NCI-H128 (cell line): ENCODE measurements at regions not wholly inside any gene's neighbourhood (a gene's known extent, or its start where the extent isn't known, plus 50 kb on each side); places are given as distances from the start of the nearest gene placed in this dataset.
"Not testable (repeated sequence)": the region's sequence is repeated elsewhere in the genome, so short reads cannot be mapped to it uniquely, and the experiment has no call there.

Experiments used
- DNase-seq: peaks from one replicate; lab custom pipeline; 2025; ENCODE audit not compliant: unreplicated experiment; lab: John Stamatoyannopoulos, UW

GRCh38 chr4:75422998-75423397 lies 91.2 kb downstream of the RCHY1 start:
- DNase-seq: no peak

GRCh38 chr4:75412746-75413145 lies 101.5 kb downstream of the RCHY1 start:
- no peak for DNase-seq

DNA sequence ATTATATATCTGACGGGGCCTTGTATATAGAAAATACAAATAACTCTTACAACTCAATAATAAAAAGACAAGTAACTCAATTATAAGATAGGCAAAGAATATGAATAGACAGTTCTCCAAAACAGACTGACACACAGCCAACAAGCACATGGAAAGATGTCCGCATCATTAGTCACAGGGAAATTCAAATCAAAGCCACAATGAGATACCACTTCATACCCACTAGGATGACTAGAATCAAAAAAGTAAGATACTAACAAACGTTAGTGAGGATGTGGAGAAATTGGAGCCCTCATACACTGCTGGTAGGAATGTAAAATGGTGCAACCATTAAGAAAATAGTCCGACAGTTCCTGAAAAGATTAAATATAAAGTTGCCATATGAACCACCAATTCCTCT lies 115.7 kb downstream of the RCHY1 start:
- DNase-seq: no peak

DNA sequence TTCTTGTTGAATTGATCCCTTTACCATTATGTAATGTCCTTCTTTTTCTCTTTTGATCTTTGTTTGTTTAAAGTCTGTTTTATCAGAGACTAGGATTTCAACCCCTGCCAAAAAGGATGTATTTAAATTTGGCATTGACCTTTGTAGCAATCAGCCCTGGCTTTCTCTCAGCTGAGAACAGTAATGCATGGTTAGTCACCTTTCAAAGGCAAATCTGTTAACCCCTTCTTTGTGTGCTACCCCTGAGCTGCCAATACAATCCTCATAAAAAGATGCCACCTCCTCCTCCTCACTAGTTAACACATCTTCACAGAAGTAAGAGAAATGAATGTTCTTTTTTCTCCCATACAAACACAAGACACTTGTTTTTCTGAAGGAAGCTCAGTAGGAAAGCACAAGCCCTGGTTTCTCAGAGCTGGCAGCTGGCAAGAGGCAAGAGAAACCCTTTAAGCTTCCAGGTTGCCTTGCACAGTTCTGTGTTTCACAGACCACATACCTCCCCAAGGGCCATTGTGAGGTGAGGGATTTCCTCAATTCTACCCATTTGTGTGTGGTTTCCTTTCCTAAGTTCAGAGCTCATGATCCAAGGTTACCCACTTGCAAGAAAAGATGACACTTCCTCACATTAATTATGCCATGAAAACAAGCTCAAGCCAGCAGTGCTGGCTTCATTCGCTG lies 122.6 kb downstream of the RCHY1 start:
- DNase-seq: no peak

DNA sequence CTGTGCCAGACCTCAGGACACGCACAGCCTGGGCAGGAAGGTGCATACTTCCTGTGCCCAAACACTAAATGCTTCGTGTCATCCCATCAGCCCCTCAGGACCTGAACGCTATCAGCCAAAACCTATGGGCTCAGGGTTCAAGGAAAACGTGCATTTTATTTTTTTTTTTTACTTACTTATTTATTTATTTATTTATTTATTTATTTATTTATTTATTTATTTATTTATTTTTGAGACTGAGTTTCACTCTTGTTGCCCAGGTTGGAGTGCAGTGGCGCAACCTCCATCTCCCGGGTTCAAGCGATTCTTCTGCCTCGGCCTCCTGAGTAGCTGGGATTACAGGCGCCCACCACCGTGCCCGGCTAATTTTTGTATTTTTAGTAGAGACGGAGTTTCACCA lies 127.8 kb downstream of the RCHY1 start:
- DNase-seq: not testable (repeated sequence)

GRCh38 chr4:75385106-75385505 lies 129.1 kb downstream of the RCHY1 start:
- no peak for DNase-seq

- DNase-seq: no peak
Measured at GRCh38 chr4:75376543-75376942, 137.7 kb downstream of the RCHY1 start.

DNA sequence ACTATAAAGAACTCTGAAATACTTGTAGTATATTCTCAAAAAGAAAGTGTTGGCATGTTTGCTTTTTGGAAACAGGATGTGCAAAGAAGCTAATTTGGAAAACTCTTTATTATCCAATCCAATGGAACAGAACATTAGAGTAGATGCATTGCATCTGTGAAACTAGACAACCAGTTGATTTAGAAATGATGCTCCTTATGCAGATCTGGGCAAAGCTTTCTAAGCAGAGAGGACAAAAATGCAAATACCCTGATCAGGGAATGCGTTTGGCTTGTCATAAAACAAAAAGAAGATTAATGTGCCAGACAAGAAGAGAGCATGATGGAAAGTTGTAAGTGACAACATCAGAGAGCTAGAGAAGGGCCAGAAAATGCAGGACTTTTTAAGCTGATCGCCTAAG lies 142.3 kb downstream of the RCHY1 start:
- DNase-seq: no peak

- no peak for DNase-seq
Measured at GRCh38 chr4:75370576-75370975, 143.6 kb downstream of the RCHY1 start.

DNA sequence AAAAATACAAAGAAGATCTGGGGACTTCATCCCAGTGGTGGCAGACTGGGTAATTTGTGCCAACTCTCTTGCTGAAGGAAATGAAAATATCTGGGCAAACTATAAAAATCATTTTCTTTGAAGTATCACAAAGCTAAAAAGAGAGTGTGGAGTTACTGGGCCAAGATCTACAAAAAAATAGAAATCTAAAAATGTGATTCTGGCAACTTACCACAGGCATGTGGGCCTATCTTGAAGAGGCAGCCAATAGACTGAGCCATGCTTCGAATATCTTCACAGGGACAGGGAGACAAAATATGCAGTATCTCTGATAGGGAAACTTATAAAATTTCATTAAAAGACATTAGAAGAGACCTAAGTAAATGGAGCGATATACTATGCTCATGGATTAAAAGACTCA lies 168.8 kb downstream of the RCHY1 start:
- no peak for DNase-seq

- no peak for DNase-seq
Measured at GRCh38 chr4:75344915-75345314, 169.3 kb downstream of the RCHY1 start.

DNA sequence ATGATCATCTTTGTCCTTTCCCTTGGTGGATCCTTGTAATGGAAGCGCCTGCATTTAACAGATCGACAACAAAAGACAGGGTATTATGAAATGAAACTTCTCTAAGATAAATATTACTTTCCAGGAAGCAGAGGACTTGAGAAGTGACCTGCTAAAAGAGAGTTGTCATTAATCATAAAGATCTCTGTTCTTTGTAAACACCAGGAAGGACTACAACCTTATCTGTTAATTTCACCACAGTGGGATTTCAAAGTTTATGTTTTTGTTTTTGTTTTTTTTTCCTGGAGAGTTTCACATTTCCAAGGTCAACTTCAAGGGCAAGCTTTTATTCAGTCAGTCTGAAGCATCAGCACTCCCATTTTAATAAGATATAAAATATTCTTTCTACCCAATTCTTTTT lies 170.9 kb downstream of the RCHY1 start:
- no peak for DNase-seq

GRCh38 chr4:75340561-75340960 lies 173.6 kb downstream of the RCHY1 start:
- DNase-seq: no peak

- no peak for DNase-seq
Measured at GRCh38 chr4:75338352-75338880, 175.8 kb downstream of the RCHY1 start.

GRCh38 chr4:75327804-75328512 lies 186.2 kb downstream of the RCHY1 start:
- DNase-seq: no peak

DNA sequence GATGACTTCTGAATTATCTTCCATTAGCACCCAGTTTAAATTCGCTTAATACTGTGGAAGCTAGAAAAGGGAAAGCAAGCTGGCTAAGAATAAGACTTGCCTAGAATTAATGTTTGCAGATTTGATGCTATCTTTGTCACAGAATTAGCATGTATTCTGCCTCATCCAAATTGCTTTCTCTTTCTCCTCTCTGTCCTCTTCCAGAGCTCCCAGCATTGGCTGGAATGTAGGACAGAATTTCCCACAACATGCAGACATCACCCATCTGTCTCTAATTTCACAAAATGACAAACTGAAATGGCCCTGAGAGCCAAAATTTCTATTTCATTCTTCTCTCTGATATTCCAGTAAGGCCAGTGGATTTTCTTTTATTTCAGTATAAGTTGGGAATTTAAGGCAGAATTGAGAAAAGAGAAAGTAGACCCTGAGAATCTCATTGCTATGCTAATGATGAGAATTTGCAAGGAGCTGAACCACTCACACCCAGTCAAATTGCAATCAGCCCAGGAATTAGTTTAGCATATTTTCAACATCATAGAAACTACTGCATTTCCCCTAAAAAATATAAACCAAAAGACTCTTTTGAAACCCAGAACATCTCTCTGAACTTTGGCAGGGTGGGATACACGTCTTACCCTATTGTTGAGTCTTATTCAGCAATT lies 188.8 kb downstream of the RCHY1 start:
- no peak for DNase-seq

DNA sequence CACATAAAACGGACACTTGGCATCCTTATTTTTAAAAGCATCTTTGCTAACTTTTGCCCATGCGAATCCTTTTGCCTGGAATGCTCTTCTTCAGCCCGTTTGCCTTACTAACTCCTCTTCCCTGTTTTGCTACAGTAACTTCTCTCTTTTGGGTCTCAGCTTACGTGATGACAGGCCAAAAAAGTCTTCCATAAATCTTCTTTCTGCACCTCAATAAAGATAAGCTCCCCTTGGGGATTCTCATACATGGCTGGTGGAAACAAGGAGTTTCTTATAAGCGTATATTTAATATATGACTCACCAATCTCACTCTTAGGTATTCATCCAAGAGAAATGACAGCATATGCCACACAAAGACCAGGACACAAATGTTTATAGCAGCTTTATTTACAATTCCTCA lies 192.7 kb downstream of the RCHY1 start:
- no peak for DNase-seq

- DNase-seq: not testable (repeated sequence)
Measured at GRCh38 chr4:75317641-75318040, 196.6 kb downstream of the RCHY1 start.

DNA sequence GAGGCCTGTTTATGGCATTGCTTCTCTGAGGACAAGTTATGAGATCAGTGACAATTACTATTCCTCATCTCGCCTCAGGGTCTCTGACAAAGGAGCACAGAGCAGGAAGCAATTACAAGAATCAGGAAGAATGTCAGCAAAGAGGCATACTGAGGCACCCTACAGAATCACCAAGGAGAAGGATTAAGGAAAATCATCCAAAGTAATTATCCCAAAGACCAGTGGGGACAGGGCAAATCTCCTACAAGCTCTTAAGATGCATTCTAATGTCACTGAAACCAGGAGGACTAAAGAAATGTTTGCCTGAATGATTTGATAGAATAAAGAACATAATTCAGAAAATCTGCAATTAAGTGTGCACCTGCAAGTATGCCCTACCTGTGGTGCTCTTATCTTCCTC lies 206.2 kb downstream of the RCHY1 start:
- no peak for DNase-seq

DNA sequence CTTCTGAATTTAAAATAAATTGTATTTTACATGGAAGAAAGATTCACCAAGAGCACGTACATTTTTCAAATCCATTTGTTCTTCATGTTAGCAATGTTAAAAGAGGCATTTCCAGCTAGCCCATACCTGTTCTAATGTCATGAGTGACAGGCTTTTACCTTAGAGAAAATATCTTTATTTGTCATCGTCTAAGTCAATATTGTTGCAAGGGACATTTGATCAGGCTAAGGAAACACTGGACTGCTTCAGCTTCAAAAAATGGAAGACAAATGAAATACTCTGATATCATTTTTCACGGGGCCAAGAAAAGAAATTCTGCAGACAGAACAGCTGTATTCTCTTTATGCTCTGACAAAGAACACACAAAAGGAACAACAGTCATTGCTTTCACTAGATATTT lies 207.7 kb downstream of the RCHY1 start:
- DNase-seq: no peak

DNA sequence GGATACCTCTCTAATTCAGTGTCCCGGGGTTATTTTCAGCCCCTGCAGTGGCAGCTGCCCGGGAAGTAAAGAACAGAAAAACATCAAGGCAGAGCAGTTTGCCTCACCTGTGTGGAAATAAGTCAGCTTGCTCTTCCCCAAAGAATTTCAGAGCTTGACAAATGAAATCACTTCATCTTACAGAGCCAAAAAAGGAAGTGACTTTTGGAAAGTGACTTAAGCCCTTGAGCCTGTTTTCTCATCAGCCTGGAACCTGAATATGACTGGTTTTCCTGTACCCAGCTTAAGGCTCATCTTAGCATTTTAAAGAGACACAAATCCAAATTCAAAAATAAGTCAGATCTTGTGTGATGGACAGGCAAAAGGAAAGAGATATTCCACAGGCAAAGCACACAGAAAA lies 211.6 kb downstream of the RCHY1 start:
- no peak for DNase-seq
